ENCODE measurements at regions not wholly inside any gene's neighbourhood (a gene's known extent, or its start where the extent isn't known, plus 50 kb on each side); places are given as distances from the start of the nearest gene placed in this dataset.

DNA sequence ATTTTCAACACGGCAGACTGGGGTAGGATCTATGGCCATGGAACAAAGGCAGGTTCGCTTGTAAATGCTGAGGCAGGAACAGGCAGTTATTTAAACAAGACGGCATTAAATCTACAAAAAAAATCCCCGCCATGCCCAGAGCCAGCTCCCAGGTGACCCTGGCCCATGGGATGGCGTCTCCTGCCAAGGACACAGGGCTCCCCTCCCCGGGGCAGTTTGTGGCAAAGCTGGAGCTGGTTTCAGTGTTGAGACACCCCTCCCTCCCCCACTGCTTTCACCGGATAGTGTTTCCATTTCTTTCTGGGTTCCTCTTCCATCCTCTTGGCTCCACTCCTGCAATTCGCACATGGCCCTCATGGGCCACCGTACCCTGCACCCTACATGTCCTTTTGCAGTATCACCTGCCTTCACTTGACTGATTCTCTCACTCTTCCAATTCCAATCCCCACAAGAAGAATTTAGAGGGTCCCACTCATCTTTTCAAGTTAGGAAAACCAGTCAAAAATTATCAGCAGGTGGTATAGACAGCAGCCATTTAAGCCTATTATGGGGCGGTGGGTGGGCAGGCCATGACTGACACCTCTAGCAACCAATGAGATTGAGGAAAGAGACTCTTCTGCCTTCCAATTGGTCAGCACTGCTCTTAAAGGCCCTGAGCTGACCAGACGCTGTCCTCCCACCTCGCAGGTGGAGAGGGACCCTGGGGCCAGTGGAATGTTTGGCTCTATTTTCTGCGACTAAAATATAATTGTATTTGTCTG lies 52.0 kb downstream of the OLIG1 start:
- Histone ChIP-seq H3K9me3 (replicated peaks) (no peaks in the 10 kb centered on the region), H3K27me3 (peaks cover 8% of the 10 kb centered on the region), H3K4me1 (peaks cover 17% of the 10 kb centered on the region), H3K36me3 (no peaks in the 10 kb centered on the region), H3K4me3 (no peak overlapping the region), H3K27ac (no peak overlapping the region)
- DNase-seq, result peak; percentile 29 to 68

- H3K27me3 ChIP-seq, result 0 out of 2 replicates have a peak, but pooled peaks cover 3% of the 10 kb centered on the region
- no peaks in the 10 kb centered on the region for H3K36me3 ChIP-seq
- DNase-seq, result no peak
- H3K4me3 ChIP-seq, result no peak overlapping the region
- H3K9me3 ChIP-seq (replicated peaks), result no peaks in the 10 kb centered on the region
- no peak overlapping the region for H3K27ac ChIP-seq
- H3K4me1 ChIP-seq, result peaks cover 12% of the 10 kb centered on the region
Observed at GRCh38 chr21:33122507-33122906, 52.6 kb downstream of the OLIG1 start.

DNA sequence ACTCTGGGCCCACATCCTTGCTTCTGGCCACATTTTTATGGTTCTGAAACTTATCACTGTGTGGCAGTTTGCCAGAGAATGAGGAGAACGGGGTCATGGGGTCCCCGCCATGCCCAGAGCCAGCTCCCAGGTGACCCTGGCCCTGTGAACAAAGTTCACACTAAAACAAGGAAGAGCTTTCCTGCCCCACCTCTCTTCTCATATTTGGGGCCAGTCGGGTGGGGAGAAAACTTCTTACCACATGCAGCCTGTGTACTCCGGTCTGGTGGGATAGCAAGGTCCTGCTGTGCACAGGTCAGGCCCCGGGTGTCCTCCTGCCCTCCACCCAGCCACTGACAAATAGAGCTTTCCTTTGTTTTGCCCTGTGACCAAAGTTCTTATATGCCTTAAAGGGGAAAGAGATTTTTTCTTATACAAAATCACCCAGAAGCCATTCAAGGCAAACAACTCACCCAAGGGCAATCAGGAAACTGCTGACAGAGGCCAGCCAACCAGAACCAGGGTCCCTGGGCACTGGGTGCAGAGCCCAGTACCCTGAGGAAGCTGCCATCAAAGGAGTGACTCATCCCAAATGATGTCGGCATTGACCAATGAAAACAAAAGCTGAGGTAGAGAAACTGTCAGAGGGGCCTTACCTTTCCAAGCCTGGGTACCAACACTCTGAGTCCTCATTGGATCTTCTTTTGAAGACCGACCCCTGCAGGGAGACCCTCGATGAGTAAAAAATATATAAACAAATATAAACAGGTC lies 53.6 kb downstream of the OLIG1 start:
- Histone ChIP-seq H3K27me3 (0 out of 2 replicates have a peak, but pooled peaks cover 3% of the 10 kb centered on the region), H3K9me3 (replicated peaks) (no peaks in the 10 kb centered on the region), H3K4me1 (peaks cover 6% of the 10 kb centered on the region), H3K4me3 (no peak overlapping the region), H3K36me3 (no peaks in the 10 kb centered on the region), H3K27ac (no peak overlapping the region)
- DNase-seq, result no peak

- Histone ChIP-seq H3K27ac (no peak overlapping the region), H3K9me3 (replicated peaks) (no peaks in the 10 kb centered on the region), H3K27me3 (no peaks in the 10 kb centered on the region; the same call in 1 of the 2 replicates), H3K36me3 (no peaks in the 10 kb centered on the region), H3K4me1 (peaks cover 6% of the 10 kb centered on the region), H3K4me3 (no peak overlapping the region)
- no peak for DNase-seq
Observed at GRCh38 chr21:33124889-33125288, 54.9 kb downstream of the OLIG1 start.

DNA sequence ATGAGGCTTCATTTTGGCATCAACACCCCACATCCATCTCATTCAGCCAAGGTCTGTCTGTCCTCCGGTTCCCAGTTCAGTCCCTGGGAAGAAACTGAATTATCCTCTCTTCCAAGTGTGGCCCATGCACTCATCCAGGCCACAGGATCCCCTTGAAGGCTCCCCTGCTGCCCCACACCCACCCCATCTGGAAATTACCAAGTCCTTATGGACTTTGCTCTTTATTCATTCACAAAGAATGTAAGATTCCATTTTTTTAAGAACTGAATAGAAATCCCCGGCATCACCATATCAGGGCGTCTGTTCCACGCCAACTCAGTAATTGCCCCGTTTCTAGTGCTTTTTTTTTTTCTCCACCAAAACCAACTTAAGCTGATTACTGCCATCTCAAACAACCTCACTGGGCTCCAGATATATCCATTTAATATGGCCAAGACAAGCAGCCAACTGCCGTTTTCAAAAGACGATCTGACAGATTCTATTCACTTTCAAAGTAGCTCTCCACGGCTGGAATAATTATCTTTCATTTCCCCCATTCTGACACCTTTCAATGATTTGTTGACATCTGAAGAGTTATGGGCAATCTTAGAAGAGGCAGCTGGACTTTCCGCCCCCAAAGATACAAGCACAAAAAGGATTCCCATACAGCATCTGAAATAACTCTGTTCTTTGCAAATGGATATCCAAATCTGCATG lies 55.9 kb downstream of the OLIG1 start:
- Histone ChIP-seq H3K4me3 (no peak overlapping the region), H3K4me1 (peaks cover 6% of the 10 kb centered on the region), H3K27ac (no peak overlapping the region), H3K27me3 (no peaks in the 10 kb centered on the region; the same call in 1 of the 2 replicates), H3K36me3 (no peaks in the 10 kb centered on the region), H3K9me3 (replicated peaks) (no peaks in the 10 kb centered on the region)
- DNase-seq, result no peak

- Histone ChIP-seq H3K4me1 (peaks cover 6% of the 10 kb centered on the region), H3K36me3 (no peaks in the 10 kb centered on the region), H3K27ac (no peak overlapping the region), H3K27me3 (no peaks in the 10 kb centered on the region; the same call in 1 of the 2 replicates), H3K9me3 (replicated peaks) (no peaks in the 10 kb centered on the region), H3K4me3 (peak overlapping the region; percentile 48)
- DNase-seq, result no peak
Observed at GRCh38 chr21:33126569-33126968, 56.6 kb downstream of the OLIG1 start.

DNA sequence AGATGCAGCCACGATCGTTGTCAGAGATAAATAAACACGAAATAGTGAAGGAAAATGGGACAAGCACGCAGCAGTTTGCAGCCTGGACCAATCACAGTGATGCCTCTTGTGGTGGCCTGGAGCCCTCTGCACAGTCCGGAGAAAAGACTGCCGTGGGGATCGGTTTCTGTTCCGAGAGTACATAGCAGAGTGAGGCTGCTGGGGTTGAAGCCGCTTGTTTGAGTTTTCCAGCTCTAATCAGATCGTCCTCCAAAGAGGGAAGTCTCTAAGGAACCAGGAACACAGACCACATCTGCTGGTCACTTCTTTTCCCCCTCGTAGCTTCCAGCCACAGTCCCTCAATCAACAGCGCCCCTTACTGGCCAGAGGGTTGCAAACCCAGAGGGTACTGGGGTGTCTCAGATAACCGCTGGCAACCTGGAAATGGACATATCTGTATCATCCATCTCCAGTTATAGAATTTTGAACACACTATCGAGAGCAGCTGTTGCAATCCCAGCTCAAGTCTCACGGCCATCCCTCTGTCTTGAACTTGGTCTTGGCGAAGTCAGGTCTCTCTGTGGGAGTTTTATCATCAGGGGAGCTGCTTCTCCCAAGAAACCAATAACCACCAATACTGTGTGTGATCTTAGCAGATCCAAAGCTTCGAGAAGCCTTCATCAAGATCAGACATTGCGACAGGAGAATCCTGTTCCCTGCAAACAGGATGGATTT lies 57.4 kb downstream of the OLIG1 start:
- Histone ChIP-seq H3K4me1 (peaks cover 6% of the 10 kb centered on the region), H3K27ac (no peak overlapping the region), H3K36me3 (no peaks in the 10 kb centered on the region), H3K4me3 (peak overlapping the region; percentile 48), H3K27me3 (no peaks in the 10 kb centered on the region; the same call in 1 of the 2 replicates), H3K9me3 (replicated peaks) (no peaks in the 10 kb centered on the region)
- peak; percentile 85 to 96 for DNase-seq

DNA sequence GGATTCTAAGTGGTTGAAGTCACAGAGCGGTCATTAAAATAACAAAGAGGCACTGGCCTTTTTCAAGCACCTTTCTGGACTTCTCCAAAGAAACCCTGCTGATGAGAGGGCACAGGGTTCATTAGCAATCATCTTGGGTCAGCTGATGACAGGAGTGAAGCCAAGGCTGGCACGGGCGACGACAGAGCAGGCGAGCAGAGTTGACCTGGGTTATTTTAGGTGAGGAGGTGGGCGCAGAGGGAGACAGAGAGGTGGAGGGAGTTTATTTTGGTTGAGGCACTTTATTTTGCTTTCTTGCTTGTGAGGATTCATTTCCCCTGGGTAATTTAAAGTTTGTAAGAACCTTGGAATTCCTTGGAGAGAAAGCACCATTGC lies 57.9 kb downstream of the OLIG1 start:
- peaks cover 6% of the 10 kb centered on the region for H3K4me1 ChIP-seq
- no peak overlapping the region for H3K4me3 ChIP-seq
- no peaks in the 10 kb centered on the region for H3K9me3 ChIP-seq (replicated peaks)
- no peaks in the 10 kb centered on the region for H3K36me3 ChIP-seq
- no peaks in the 10 kb centered on the region; the same call in 1 of the 2 replicates for H3K27me3 ChIP-seq
- no peak for DNase-seq
- H3K27ac ChIP-seq, result no peak overlapping the region

- no peak overlapping the region for H3K27ac ChIP-seq
- peaks cover 6% of the 10 kb centered on the region for H3K4me1 ChIP-seq
- no peak for DNase-seq
- no peak overlapping the region for H3K4me3 ChIP-seq
- H3K9me3 ChIP-seq (replicated peaks), result no peaks in the 10 kb centered on the region
- no peaks in the 10 kb centered on the region for H3K36me3 ChIP-seq
- no peaks in the 10 kb centered on the region; the same call in 1 of the 2 replicates for H3K27me3 ChIP-seq
Observed at GRCh38 chr21:33128538-33128937, 58.6 kb downstream of the OLIG1 start.

GRCh38 chr21:33132054-33132453 lies 62.1 kb downstream of the OLIG1 start:
- Histone ChIP-seq H3K9me3 (replicated peaks) (no peaks in the 10 kb centered on the region), H3K4me3 (no peak overlapping the region), H3K27ac (no peak overlapping the region), H3K27me3 (peaks cover 9% of the 10 kb centered on the region), H3K4me1 (no peaks in the 10 kb centered on the region), H3K36me3 (no peaks in the 10 kb centered on the region)
- DNase-seq, result no peak

GRCh38 chr21:33133892-33134291 lies 64.0 kb downstream of the OLIG1 start:
- H3K27me3 ChIP-seq, result peaks cover 9% of the 10 kb centered on the region
- no peak for DNase-seq
- H3K9me3 ChIP-seq (replicated peaks), result no peaks in the 10 kb centered on the region
- no peak overlapping the region for H3K4me3 ChIP-seq
- H3K27ac ChIP-seq, result no peak overlapping the region
- H3K4me1 ChIP-seq, result no peaks in the 10 kb centered on the region
- no peaks in the 10 kb centered on the region for H3K36me3 ChIP-seq

DNA sequence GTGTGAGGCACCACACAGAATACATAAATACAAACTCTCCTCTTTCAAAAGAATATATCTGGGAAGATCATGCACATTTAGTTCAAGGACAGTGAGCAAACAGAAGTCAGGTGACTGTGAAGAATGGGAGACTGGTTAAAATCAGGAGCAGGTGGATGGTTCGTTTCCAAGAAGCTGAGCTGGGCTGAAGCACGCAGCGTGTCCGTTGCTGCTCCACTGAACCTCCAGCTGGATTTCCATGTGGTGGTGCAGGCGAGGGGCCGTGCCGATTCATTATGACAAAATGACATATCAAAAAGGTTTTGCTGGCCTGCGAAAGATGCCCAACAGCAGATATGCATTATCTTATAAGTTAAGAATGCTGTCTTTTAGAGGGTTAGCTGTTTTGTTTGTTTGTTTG lies 66.0 kb downstream of the OLIG1 start:
- H3K27ac ChIP-seq, result no peak overlapping the region
- H3K4me1 ChIP-seq, result no peaks in the 10 kb centered on the region
- no peaks in the 10 kb centered on the region for H3K9me3 ChIP-seq (replicated peaks)
- DNase-seq, result no peak
- peaks cover 9% of the 10 kb centered on the region for H3K27me3 ChIP-seq
- H3K4me3 ChIP-seq, result no peak overlapping the region
- H3K36me3 ChIP-seq, result no peaks in the 10 kb centered on the region

DNA sequence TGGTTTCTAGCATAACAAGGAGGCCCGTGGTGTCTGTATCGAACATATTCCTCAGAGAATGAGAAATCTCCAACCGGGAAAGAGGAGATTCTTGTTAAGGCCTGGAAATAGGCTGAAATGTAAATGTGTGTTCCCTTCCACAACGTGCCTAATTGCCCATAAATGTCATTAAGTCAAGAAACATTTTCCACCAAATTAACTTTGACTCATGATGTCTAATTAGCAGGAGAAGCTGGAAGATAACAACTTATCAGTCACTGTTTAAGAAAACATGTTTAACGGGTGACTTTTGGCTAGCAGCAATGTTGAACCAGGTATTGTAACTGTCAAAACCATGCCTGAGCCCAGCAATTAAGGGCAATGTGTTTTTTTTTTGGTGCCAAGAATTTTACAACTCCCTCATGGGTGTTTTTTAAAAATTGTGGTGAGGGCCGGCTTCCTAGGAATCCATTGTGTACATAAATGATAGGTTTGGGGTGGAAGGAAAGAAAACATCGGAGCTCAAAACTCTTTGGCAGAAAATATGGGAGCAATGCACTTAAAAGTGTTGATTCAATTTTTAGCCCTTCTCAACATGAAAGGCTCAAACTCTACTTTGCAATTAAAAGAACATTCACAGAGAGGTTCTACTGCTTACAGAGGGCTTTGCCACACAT lies 67.0 kb downstream of the OLIG1 start:
- Histone ChIP-seq H3K27ac (no peak overlapping the region), H3K27me3 (peaks cover 9% of the 10 kb centered on the region), H3K9me3 (replicated peaks) (no peaks in the 10 kb centered on the region), H3K4me3 (no peak overlapping the region), H3K36me3 (no peaks in the 10 kb centered on the region), H3K4me1 (no peaks in the 10 kb centered on the region)
- no peak for DNase-seq

DNA sequence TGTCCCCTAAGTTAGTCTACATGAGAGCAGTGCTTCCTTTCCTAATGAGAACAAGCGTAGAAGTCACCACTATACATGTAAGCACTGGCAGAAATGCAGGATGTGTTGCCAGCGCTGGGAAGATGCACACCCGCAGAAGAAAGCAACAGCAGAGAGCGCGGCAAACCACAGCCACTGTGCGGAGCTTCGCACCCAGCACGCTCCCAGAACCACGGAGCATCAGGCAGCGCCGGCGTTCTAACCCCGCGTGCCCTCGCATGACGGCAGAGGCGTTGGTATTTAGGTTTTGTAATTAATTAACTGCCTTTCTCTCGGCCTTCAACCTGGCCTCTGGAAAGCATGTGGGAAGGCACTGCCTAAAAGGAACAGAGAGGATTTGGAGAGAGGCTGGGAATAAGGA lies 69.1 kb downstream of the OLIG1 start:
- DNase-seq, result no peak
- no peaks in the 10 kb centered on the region for H3K36me3 ChIP-seq

More for the DNA sequence above, 69.1 kb downstream of the OLIG1 start:
- H3K27me3 ChIP-seq, result peaks cover 9% of the 10 kb centered on the region
- H3K4me3 ChIP-seq, result no peak overlapping the region
- H3K27ac ChIP-seq, result no peak overlapping the region
- no peaks in the 10 kb centered on the region for H3K9me3 ChIP-seq (replicated peaks)
- no peaks in the 10 kb centered on the region for H3K4me1 ChIP-seq
